ENCODE measurements at regions not wholly inside any gene's neighbourhood (a gene's known extent, or its start where the extent isn't known, plus 50 kb on each side); places are given as distances from the start of the nearest gene placed in this dataset.

- no peak for TF ChIP-seq CTCF (IDR thresholded peaks at IDR 0.05)
- TF ChIP-seq POLR2A (IDR thresholded peaks at IDR 0.05): no peak
Observed at GRCh38 chr3:53989946-53990345, 98.3 kb upstream of the SELENOK start.

All from thyroid gland (tissue), 4 donors.